ENCODE measurements at regions not wholly inside any gene's neighbourhood (a gene's known extent, or its start where the extent isn't known, plus 50 kb on each side); places are given as distances from the start of the nearest gene placed in this dataset.

DNA sequence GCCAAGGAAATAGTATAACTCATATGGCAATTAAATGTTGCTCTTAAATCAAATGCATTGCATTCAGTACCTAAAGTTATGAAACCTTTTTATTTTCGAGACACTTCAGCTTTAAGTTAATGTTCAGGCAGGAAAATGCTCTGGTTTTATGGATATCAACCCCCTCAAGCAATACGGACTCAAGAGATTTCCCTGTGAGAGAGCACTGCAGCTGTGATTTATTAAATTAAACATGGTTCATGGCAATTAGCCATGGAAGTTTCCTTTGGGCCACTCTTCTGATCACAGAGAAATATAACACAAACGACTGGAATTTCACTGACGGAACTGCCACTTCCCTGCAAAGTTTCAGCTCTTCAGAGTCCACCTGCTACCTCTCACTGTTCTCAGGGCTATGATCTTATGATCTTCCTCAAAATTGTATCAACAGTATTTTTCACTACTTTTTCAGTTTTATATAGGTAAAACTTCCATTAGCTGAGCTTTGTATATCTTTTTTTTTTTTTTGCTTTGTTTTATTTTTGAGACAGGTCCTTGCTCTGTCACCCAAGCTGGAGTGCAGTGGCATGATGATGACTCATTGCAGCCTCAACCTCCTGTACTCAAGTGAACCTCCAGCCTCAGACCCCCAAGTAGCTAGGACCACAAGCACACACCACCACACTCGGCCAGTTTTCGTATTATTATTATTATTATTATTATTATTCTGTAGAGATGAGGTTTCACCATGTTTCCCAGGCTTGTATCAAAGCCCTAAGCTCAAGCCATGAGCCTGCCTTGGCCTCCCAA is 923.1 kb upstream of the TMPRSS15 start:
- TF ChIP-seq, protein P1, sequence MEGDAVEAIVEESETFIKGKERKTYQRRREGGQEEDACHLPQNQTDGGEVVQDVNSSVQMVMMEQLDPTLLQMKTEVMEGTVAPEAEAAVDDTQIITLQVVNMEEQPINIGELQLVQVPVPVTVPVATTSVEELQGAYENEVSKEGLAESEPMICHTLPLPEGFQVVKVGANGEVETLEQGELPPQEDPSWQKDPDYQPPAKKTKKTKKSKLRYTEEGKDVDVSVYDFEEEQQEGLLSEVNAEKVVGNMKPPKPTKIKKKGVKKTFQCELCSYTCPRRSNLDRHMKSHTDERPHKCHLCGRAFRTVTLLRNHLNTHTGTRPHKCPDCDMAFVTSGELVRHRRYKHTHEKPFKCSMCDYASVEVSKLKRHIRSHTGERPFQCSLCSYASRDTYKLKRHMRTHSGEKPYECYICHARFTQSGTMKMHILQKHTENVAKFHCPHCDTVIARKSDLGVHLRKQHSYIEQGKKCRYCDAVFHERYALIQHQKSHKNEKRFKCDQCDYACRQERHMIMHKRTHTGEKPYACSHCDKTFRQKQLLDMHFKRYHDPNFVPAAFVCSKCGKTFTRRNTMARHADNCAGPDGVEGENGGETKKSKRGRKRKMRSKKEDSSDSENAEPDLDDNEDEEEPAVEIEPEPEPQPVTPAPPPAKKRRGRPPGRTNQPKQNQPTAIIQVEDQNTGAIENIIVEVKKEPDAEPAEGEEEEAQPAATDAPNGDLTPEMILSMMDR (IDR thresholded peaks at IDR 0.05) = no peak
- ATAC-seq = no peak
- Histone ChIP-seq H3K4me1 (ENCODE audit: low read depth) (no peaks in the 10 kb centered on the region), H3K9me3 (peaks cover 5% of the 10 kb centered on the region), H3K4me3 (no peak overlapping the region), H3K36me3 (ENCODE audit: low read depth) (no peaks in the 10 kb centered on the region)
- intact Hi-C loops (cut with DNase I, micrococcal nuclease) = no loop called here
- no peak for DNase-seq

GRCh38 chr21:19328954-19329353 is 925.4 kb upstream of the TMPRSS15 start:
- H3K4me1 ChIP-seq (ENCODE audit: low read depth) = no peaks in the 10 kb centered on the region
- TF ChIP-seq, protein P1 (IDR thresholded peaks at IDR 0.05) = no peak
- H3K4me3 ChIP-seq = no peak overlapping the region
- H3K36me3 ChIP-seq (ENCODE audit: low read depth) = no peaks in the 10 kb centered on the region
- peaks cover 6% of the 10 kb centered on the region for H3K9me3 ChIP-seq
- intact Hi-C loops (cut with DNase I, micrococcal nuclease) = no loop called here
- DNase-seq = no peak
- no peak for ATAC-seq

- TF ChIP-seq, protein P1 (IDR thresholded peaks at IDR 0.05) = no peak
- DNase-seq (no peak), ATAC-seq (no peak)
- Histone ChIP-seq H3K4me3 (no peak overlapping the region), H3K36me3 (ENCODE audit: low read depth) (no peaks in the 10 kb centered on the region), H3K9me3 (no peaks in the 10 kb centered on the region), H3K4me1 (ENCODE audit: low read depth) (no peaks in the 10 kb centered on the region)
- intact Hi-C loops (cut with DNase I, micrococcal nuclease) = no loop called here
These were observed 936.7 kb upstream of the TMPRSS15 start for GRCh38 chr21:19340303-19340702.

GRCh38 chr21:19340954-19341353 is 937.4 kb upstream of the TMPRSS15 start:
- intact Hi-C loops (cut with DNase I, micrococcal nuclease) = no loop called here
- Histone ChIP-seq H3K4me3 (no peak overlapping the region), H3K4me1 (ENCODE audit: low read depth) (no peaks in the 10 kb centered on the region), H3K9me3 (no peaks in the 10 kb centered on the region), H3K36me3 (ENCODE audit: low read depth) (no peaks in the 10 kb centered on the region)
- TF ChIP-seq, protein P1 (IDR thresholded peaks at IDR 0.05) = no peak
- ATAC-seq = no peak
- no peak for DNase-seq

GRCh38 chr21:19343711-19344110 is 940.1 kb upstream of the TMPRSS15 start:
- TF ChIP-seq, protein P1 (IDR thresholded peaks at IDR 0.05) = no peak
- H3K4me1 ChIP-seq (ENCODE audit: low read depth) = no peaks in the 10 kb centered on the region
- ATAC-seq (no peak), DNase-seq (no peak)
- H3K9me3 ChIP-seq = no peaks in the 10 kb centered on the region
- H3K4me3 ChIP-seq = no peak overlapping the region
- H3K36me3 ChIP-seq (ENCODE audit: low read depth) = no peaks in the 10 kb centered on the region
- intact Hi-C loops (cut with DNase I, micrococcal nuclease) = no loop called here
